ENCODE measurements at regions not wholly inside any gene's neighbourhood (a gene's known extent, or its start where the extent isn't known, plus 50 kb on each side); places are given as distances from the start of the nearest gene placed in this dataset.

DNA sequence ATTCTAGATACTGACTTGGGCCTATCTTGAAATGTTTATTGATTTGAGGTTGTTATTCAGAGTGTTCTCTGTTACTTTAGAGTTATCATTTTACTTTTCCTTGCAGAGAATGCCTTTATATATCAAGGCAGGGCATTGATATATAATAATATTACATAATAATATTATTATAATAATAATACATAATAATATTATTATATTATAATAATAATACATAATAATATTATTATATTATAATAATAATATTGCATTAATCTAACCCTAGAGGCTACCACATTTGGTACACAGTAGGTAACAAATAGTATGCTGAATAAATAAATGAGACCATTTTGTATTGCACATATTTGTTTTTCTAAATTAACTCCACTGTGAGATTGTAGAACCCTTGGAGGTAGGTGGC is 216.3 kb downstream of the EFHB start:
- Histone ChIP-seq H3K9ac (ENCODE audit: low read length) (no peak overlapping the region), H3K9me3 (ENCODE audit: low read length) (no peaks in the 10 kb centered on the region), H3K27me3 (ENCODE audit: insufficient read depth, low read depth, low read length) (no peaks in the 10 kb centered on the region), H3K4me3 (ENCODE audit: low read length) (no peak overlapping the region), H3K27ac (ENCODE audit: low read length) (no peak overlapping the region), H4K20me1 (ENCODE audit: insufficient read depth) (no peaks in the 10 kb centered on the region), H3K9me2 (ENCODE audit: insufficient read depth, low read length) (no peaks in the 10 kb centered on the region), H2AFZ (ENCODE audit: low read depth, low read length) (no peak overlapping the region), H3K4me2 (ENCODE audit: low read length) (no peak overlapping the region), H3F3A (ENCODE audit: insufficient read depth, low read length, poor library complexity, severe bottlenecking) (no peaks in the 10 kb centered on the region), H3K36me3 (ENCODE audit: insufficient read depth, low read length) (no peaks in the 10 kb centered on the region), H3K79me2 (replicated peaks; ENCODE audit: insufficient read depth, low read length) (no peaks in the 10 kb centered on the region)
- no peak for TF ChIP-seq RAD21 (conservative IDR thresholded peaks at IDR 0.05)
- TF ChIP-seq, protein P1, sequence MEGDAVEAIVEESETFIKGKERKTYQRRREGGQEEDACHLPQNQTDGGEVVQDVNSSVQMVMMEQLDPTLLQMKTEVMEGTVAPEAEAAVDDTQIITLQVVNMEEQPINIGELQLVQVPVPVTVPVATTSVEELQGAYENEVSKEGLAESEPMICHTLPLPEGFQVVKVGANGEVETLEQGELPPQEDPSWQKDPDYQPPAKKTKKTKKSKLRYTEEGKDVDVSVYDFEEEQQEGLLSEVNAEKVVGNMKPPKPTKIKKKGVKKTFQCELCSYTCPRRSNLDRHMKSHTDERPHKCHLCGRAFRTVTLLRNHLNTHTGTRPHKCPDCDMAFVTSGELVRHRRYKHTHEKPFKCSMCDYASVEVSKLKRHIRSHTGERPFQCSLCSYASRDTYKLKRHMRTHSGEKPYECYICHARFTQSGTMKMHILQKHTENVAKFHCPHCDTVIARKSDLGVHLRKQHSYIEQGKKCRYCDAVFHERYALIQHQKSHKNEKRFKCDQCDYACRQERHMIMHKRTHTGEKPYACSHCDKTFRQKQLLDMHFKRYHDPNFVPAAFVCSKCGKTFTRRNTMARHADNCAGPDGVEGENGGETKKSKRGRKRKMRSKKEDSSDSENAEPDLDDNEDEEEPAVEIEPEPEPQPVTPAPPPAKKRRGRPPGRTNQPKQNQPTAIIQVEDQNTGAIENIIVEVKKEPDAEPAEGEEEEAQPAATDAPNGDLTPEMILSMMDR (IDR thresholded peaks at IDR 0.05; ENCODE audit: poor library complexity, severe bottlenecking), result no peak
- no peak for TF ChIP-seq POLR2AphosphoS5 (IDR thresholded peaks at IDR 0.05)
- TF ChIP-seq MXI1 (conservative IDR thresholded peaks at IDR 0.05; ENCODE audit: poor library complexity, severe bottlenecking), result no peak
- TF ChIP-seq EP300 (conservative IDR thresholded peaks at IDR 0.05; ENCODE audit: poor library complexity, severe bottlenecking), result no peak
- no peak for TF ChIP-seq EZH2 (IDR thresholded peaks at IDR 0.05; ENCODE audit: borderline replicate concordance, insufficient read depth, low read length, poor library complexity, severe bottlenecking)
- TF ChIP-seq TAF1 (IDR thresholded peaks at IDR 0.05; ENCODE audit: low read depth), result no peak
- TF ChIP-seq SMC3 (conservative IDR thresholded peaks at IDR 0.05; ENCODE audit: poor library complexity), result no peak
- TF ChIP-seq, protein P2, sequence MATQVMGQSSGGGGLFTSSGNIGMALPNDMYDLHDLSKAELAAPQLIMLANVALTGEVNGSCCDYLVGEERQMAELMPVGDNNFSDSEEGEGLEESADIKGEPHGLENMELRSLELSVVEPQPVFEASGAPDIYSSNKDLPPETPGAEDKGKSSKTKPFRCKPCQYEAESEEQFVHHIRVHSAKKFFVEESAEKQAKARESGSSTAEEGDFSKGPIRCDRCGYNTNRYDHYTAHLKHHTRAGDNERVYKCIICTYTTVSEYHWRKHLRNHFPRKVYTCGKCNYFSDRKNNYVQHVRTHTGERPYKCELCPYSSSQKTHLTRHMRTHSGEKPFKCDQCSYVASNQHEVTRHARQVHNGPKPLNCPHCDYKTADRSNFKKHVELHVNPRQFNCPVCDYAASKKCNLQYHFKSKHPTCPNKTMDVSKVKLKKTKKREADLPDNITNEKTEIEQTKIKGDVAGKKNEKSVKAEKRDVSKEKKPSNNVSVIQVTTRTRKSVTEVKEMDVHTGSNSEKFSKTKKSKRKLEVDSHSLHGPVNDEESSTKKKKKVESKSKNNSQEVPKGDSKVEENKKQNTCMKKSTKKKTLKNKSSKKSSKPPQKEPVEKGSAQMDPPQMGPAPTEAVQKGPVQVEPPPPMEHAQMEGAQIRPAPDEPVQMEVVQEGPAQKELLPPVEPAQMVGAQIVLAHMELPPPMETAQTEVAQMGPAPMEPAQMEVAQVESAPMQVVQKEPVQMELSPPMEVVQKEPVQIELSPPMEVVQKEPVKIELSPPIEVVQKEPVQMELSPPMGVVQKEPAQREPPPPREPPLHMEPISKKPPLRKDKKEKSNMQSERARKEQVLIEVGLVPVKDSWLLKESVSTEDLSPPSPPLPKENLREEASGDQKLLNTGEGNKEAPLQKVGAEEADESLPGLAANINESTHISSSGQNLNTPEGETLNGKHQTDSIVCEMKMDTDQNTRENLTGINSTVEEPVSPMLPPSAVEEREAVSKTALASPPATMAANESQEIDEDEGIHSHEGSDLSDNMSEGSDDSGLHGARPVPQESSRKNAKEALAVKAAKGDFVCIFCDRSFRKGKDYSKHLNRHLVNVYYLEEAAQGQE (IDR thresholded peaks at IDR 0.05; ENCODE audit: borderline replicate concordance), result no peak

DNA sequence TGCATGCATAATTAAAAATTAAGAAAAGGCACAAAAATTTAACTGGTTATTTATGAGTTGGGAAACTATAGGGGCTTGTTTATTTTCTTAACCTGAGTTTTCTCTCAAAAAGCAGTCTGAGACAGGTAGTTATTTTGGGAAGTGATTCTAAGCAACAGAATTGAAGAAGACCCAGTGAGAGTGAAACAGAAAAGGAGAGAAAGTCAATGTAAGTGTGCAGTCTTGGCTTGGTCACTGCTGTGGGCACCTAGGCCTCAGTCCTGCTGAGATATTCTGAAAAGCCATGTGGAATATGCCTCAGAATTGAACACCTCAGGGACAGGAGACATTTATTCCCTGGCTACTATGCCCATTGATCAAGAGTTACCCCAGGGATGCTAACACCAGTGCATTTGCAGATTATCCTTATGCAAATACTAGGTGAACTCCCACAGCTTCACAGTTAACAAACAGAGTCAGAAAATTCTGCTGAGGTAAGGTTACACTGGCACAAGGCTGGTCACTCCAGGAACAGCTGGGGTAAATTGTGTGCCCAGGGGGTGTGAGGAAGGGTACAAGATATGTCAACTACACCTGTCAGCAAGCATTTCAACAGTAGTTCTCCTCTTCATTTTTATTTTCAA is 222.7 kb downstream of the EFHB start:
- TF ChIP-seq, protein P2 (IDR thresholded peaks at IDR 0.05; ENCODE audit: borderline replicate concordance), result no peak
- no peak for TF ChIP-seq POLR2AphosphoS5 (IDR thresholded peaks at IDR 0.05)
- TF ChIP-seq, protein P1 (IDR thresholded peaks at IDR 0.05; ENCODE audit: poor library complexity, severe bottlenecking), result no peak
- no peak for TF ChIP-seq SMC3 (conservative IDR thresholded peaks at IDR 0.05; ENCODE audit: poor library complexity)
- TF ChIP-seq RAD21 (conservative IDR thresholded peaks at IDR 0.05), result no peak
- TF ChIP-seq EZH2 (IDR thresholded peaks at IDR 0.05; ENCODE audit: borderline replicate concordance, insufficient read depth, low read length, poor library complexity, severe bottlenecking), result no peak
- TF ChIP-seq TAF1 (IDR thresholded peaks at IDR 0.05; ENCODE audit: low read depth), result no peak
- TF ChIP-seq MXI1 (conservative IDR thresholded peaks at IDR 0.05; ENCODE audit: poor library complexity, severe bottlenecking), result no peak
- no peak for TF ChIP-seq EP300 (conservative IDR thresholded peaks at IDR 0.05; ENCODE audit: poor library complexity, severe bottlenecking)
- Histone ChIP-seq H4K20me1 (ENCODE audit: insufficient read depth) (no peaks in the 10 kb centered on the region), H2AFZ (ENCODE audit: low read depth, low read length) (no peak overlapping the region), H3K27ac (ENCODE audit: low read length) (no peak overlapping the region), H3K79me2 (replicated peaks; ENCODE audit: insufficient read depth, low read length) (no peaks in the 10 kb centered on the region), H3F3A (ENCODE audit: insufficient read depth, low read length, poor library complexity, severe bottlenecking) (no peaks in the 10 kb centered on the region), H3K27me3 (ENCODE audit: insufficient read depth, low read depth, low read length) (no peaks in the 10 kb centered on the region), H3K9ac (ENCODE audit: low read length) (no peak overlapping the region), H3K4me3 (ENCODE audit: low read length) (no peak overlapping the region), H3K9me3 (ENCODE audit: low read length) (no peaks in the 10 kb centered on the region), H3K4me2 (ENCODE audit: low read length) (no peak overlapping the region), H3K36me3 (ENCODE audit: insufficient read depth, low read length) (no peaks in the 10 kb centered on the region), H3K9me2 (ENCODE audit: insufficient read depth, low read length) (no peaks in the 10 kb centered on the region)
